HL-60 (cell line): ENCODE measurements at regions not wholly inside any gene's neighbourhood (a gene's known extent, or its start where the extent isn't known, plus 50 kb on each side); places are given as distances from the start of the nearest gene placed in this dataset.

ENCODE experiments used
- GABPA ChIP-seq: IDR thresholded peaks from 2 replicates; pipeline ENCODE4 v1.6.1; 2012; ENCODE audit warnings: low read depth
- TF ChIP-seq, protein P1 (sequence below): IDR thresholded peaks from one replicate; pipeline ENCODE4 v1.5.1; 2011; ENCODE audit warnings: low read length, control low read depth, inconsistent platforms; ENCODE audit not compliant: insufficient read depth
- TF ChIP-seq, protein P2 (sequence below): IDR thresholded peaks from 2 replicates; pipeline ENCODE4 v1.6.1; 2012; ENCODE audit warnings: low read depth; ENCODE audit not compliant: insufficient replicate concordance

GRCh38 chr12:25690996-25691864 is 138.1 kb upstream of the LMNTD1 start:
- TF ChIP-seq, protein P1, sequence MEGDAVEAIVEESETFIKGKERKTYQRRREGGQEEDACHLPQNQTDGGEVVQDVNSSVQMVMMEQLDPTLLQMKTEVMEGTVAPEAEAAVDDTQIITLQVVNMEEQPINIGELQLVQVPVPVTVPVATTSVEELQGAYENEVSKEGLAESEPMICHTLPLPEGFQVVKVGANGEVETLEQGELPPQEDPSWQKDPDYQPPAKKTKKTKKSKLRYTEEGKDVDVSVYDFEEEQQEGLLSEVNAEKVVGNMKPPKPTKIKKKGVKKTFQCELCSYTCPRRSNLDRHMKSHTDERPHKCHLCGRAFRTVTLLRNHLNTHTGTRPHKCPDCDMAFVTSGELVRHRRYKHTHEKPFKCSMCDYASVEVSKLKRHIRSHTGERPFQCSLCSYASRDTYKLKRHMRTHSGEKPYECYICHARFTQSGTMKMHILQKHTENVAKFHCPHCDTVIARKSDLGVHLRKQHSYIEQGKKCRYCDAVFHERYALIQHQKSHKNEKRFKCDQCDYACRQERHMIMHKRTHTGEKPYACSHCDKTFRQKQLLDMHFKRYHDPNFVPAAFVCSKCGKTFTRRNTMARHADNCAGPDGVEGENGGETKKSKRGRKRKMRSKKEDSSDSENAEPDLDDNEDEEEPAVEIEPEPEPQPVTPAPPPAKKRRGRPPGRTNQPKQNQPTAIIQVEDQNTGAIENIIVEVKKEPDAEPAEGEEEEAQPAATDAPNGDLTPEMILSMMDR: no peak
- TF ChIP-seq, protein P2, sequence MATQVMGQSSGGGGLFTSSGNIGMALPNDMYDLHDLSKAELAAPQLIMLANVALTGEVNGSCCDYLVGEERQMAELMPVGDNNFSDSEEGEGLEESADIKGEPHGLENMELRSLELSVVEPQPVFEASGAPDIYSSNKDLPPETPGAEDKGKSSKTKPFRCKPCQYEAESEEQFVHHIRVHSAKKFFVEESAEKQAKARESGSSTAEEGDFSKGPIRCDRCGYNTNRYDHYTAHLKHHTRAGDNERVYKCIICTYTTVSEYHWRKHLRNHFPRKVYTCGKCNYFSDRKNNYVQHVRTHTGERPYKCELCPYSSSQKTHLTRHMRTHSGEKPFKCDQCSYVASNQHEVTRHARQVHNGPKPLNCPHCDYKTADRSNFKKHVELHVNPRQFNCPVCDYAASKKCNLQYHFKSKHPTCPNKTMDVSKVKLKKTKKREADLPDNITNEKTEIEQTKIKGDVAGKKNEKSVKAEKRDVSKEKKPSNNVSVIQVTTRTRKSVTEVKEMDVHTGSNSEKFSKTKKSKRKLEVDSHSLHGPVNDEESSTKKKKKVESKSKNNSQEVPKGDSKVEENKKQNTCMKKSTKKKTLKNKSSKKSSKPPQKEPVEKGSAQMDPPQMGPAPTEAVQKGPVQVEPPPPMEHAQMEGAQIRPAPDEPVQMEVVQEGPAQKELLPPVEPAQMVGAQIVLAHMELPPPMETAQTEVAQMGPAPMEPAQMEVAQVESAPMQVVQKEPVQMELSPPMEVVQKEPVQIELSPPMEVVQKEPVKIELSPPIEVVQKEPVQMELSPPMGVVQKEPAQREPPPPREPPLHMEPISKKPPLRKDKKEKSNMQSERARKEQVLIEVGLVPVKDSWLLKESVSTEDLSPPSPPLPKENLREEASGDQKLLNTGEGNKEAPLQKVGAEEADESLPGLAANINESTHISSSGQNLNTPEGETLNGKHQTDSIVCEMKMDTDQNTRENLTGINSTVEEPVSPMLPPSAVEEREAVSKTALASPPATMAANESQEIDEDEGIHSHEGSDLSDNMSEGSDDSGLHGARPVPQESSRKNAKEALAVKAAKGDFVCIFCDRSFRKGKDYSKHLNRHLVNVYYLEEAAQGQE: no peak
- TF ChIP-seq GABPA: no peak
